ENCODE measurements at regions not wholly inside any gene's neighbourhood (a gene's known extent, or its start where the extent isn't known, plus 50 kb on each side); places are given as distances from the start of the nearest gene placed in this dataset.

- TF ChIP-seq, protein P1, sequence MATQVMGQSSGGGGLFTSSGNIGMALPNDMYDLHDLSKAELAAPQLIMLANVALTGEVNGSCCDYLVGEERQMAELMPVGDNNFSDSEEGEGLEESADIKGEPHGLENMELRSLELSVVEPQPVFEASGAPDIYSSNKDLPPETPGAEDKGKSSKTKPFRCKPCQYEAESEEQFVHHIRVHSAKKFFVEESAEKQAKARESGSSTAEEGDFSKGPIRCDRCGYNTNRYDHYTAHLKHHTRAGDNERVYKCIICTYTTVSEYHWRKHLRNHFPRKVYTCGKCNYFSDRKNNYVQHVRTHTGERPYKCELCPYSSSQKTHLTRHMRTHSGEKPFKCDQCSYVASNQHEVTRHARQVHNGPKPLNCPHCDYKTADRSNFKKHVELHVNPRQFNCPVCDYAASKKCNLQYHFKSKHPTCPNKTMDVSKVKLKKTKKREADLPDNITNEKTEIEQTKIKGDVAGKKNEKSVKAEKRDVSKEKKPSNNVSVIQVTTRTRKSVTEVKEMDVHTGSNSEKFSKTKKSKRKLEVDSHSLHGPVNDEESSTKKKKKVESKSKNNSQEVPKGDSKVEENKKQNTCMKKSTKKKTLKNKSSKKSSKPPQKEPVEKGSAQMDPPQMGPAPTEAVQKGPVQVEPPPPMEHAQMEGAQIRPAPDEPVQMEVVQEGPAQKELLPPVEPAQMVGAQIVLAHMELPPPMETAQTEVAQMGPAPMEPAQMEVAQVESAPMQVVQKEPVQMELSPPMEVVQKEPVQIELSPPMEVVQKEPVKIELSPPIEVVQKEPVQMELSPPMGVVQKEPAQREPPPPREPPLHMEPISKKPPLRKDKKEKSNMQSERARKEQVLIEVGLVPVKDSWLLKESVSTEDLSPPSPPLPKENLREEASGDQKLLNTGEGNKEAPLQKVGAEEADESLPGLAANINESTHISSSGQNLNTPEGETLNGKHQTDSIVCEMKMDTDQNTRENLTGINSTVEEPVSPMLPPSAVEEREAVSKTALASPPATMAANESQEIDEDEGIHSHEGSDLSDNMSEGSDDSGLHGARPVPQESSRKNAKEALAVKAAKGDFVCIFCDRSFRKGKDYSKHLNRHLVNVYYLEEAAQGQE (IDR thresholded peaks at IDR 0.05; ENCODE audit: low read depth, low read length) = no peak
- no peak for TF ChIP-seq POLR2AphosphoS5 (IDR thresholded peaks at IDR 0.05; ENCODE audit: low read depth, low read length)
- TF ChIP-seq, protein P2, sequence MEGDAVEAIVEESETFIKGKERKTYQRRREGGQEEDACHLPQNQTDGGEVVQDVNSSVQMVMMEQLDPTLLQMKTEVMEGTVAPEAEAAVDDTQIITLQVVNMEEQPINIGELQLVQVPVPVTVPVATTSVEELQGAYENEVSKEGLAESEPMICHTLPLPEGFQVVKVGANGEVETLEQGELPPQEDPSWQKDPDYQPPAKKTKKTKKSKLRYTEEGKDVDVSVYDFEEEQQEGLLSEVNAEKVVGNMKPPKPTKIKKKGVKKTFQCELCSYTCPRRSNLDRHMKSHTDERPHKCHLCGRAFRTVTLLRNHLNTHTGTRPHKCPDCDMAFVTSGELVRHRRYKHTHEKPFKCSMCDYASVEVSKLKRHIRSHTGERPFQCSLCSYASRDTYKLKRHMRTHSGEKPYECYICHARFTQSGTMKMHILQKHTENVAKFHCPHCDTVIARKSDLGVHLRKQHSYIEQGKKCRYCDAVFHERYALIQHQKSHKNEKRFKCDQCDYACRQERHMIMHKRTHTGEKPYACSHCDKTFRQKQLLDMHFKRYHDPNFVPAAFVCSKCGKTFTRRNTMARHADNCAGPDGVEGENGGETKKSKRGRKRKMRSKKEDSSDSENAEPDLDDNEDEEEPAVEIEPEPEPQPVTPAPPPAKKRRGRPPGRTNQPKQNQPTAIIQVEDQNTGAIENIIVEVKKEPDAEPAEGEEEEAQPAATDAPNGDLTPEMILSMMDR (IDR thresholded peaks at IDR 0.05) = no peak
Observed at GRCh38 chr13:97702614-97703013, 250.9 kb upstream of the IPO5 start.
